NT2/D1 (cell line): ENCODE measurements at regions not wholly inside any gene's neighbourhood (a gene's known extent, or its start where the extent isn't known, plus 50 kb on each side); places are given as distances from the start of the nearest gene placed in this dataset.

Source experiments
- YY1 ChIP-seq: IDR thresholded peaks from 2 replicates; pipeline ENCODE4 v1.6.1; 2011; ENCODE audit not compliant: insufficient read length, insufficient read depth
- ZNF274 ChIP-seq: IDR thresholded peaks from 2 replicates; pipeline ENCODE4 v1.6.1; 2011; ENCODE audit warnings: mild to moderate bottlenecking, low read depth, low read length

GRCh38 chr9:121550569-121551512 lies 51.2 kb upstream of the GGTA1 start:
- TF ChIP-seq YY1 = no peak
- TF ChIP-seq ZNF274 = no peak
